SK-N-SH (cell line): ENCODE measurements at regions not wholly inside any gene's neighbourhood (a gene's known extent, or its start where the extent isn't known, plus 50 kb on each side); places are given as distances from the start of the nearest gene placed in this dataset.

ENCODE experiments used
- CTCF ChIA-PET: fragments of 300-600, 350-600 bp; formaldehyde crosslinking; extraction: SDS; loops from one replicate; lab custom pipeline; 2021; lab: Yijun Ruan, JAX
- POLR2A ChIA-PET: fragments of 350-600 bp; sonication (Branson Sonifier 250); formaldehyde crosslinking; extraction: SDS; loops from one replicate; lab custom pipeline; 2020; ENCODE audit warnings: antibody characterized with exemption, inconsistent platforms; lab: Yijun Ruan, JAX
- DNase-seq: peaks from one replicate; pipeline ENCODE4 v3.0.0; 2012
- H2AFZ ChIP-seq: fragments of 200-600 bp; sonication (generic); 2 replicates; pipeline ENCODE4 v1.8.1; 2016; ENCODE audit warnings: antibody characterized with exemption, mild to moderate bottlenecking, low read depth
- H3F3A ChIP-seq: fragments of 200-600 bp; sonication (generic); replicated peaks from 2 replicates; pipeline ENCODE3; 2016; ENCODE audit warnings: antibody characterized with exemption, mild to moderate bottlenecking; ENCODE audit not compliant: insufficient read depth
- H3K27ac ChIP-seq, 2 experiments: fragments of 200-500 bp in 1 of 2; fragments of 200-600 bp in 1 of 2; sonication (Bioruptor generic) in 1 of 2; sonication (generic), shearing (Covaris generic) in 1 of 2; 2 replicates each; pipeline versions ENCODE4 v1.5.1 to v1.6.1; 2014 to 2016; ENCODE audit warnings: low read depth in 2 of 2, inconsistent platforms in 1 of 2, low read length in 1 of 2, mild to moderate bottlenecking in 1 of 2, mixed read lengths in 1 of 2
- H3K27me3 ChIP-seq: fragments of 200-600 bp; sonication (generic), shearing (Covaris generic); 2 replicates; pipeline ENCODE4 v1.6.1; 2016; ENCODE audit warnings: mixed run types; ENCODE audit not compliant: insufficient read depth
- H3K36me3 ChIP-seq, 2 experiments: fragments of 200-500 bp in 1 of 2; fragments of 200-600 bp in 1 of 2; sonication (Bioruptor generic) in 1 of 2; sonication (generic) in 1 of 2; replicated peaks in 1 of 2; 2 replicates each; pipeline versions ENCODE3 to v1.5.1; 2014 to 2016; ENCODE audit warnings: low read length in 1 of 2, mild to moderate bottlenecking in 1 of 2; ENCODE audit not compliant: insufficient read depth in 2 of 2, control insufficient read depth in 1 of 2
- H3K4me1 ChIP-seq, 2 experiments: fragments of 200-500 bp in 1 of 2; fragments of 200-600 bp in 1 of 2; sonication (Bioruptor generic) in 1 of 2; sonication (generic), shearing (Covaris generic) in 1 of 2; 2 replicates each; pipeline versions ENCODE4 v1.5.1 to v1.6.1; 2014 to 2016; ENCODE audit warnings: low read depth in 1 of 2, low read length in 1 of 2, mixed run types in 1 of 2; ENCODE audit not compliant: insufficient read depth in 2 of 2, control insufficient read depth in 1 of 2
- H3K4me2 ChIP-seq: fragments of 200-600 bp; sonication (generic), shearing (Covaris generic); 2 replicates; pipeline ENCODE4 v1.6.1; 2017; ENCODE audit warnings: mixed run types
- H3K4me3 ChIP-seq, 2 experiments: fragments of 200-500 bp in 1 of 2; fragments of 200-600 bp in 1 of 2; sonication (Bioruptor generic) in 1 of 2; sonication (generic), shearing (Covaris generic) in 1 of 2; 2 replicates each; pipeline versions ENCODE4 v1.5.1 to v1.8.1; 2014 to 2016; ENCODE audit warnings: low read depth in 2 of 2, inconsistent platforms in 1 of 2, low read length in 1 of 2, mild to moderate bottlenecking in 1 of 2, mixed read lengths in 1 of 2, moderate library complexity in 1 of 2
- H3K79me2 ChIP-seq: fragments of 200-600 bp; sonication (generic); 2 replicates; pipeline ENCODE4 v1.8.1; 2017; ENCODE audit warnings: mild to moderate bottlenecking; ENCODE audit not compliant: insufficient read depth
- H3K9ac ChIP-seq: fragments of 200-600 bp; sonication (generic); 2 replicates; pipeline ENCODE4 v1.6.1; 2017; ENCODE audit warnings: mixed run types
- H3K9me2 ChIP-seq: fragments of 200-600 bp; sonication (generic); 2 replicates; pipeline ENCODE4 v1.6.1; 2017; ENCODE audit warnings: mixed run types
- H3K9me3 ChIP-seq: fragments of 200-600 bp; sonication (generic); 2 replicates; pipeline ENCODE4 v1.6.1; 2017; ENCODE audit warnings: mixed run types, mild to moderate bottlenecking, moderate library complexity
- H4K20me1 ChIP-seq: fragments of 200-600 bp; sonication (generic); 2 replicates; pipeline ENCODE4 v1.6.1; 2017; ENCODE audit warnings: mild to moderate bottlenecking, mixed run types; ENCODE audit not compliant: insufficient read depth
- CHD2 ChIP-seq: fragments of 150-350 bp; IDR thresholded peaks from 2 replicates; pipeline ENCODE4 v1.6.1; 2018; ENCODE audit warnings: low read length; ENCODE audit not compliant: partially characterized antibody
- CTCF ChIP-seq: fragments of 200-600 bp; sonication (generic); IDR thresholded peaks from 2 replicates; pipeline ENCODE4 v1.6.1; 2017; ENCODE audit warnings: antibody characterized with exemption, mild to moderate bottlenecking, moderate library complexity
- ELF1 ChIP-seq: IDR thresholded peaks from 2 replicates; pipeline ENCODE4 v1.4.0; 2012
- EP300 ChIP-seq, 2 experiments: IDR thresholded peaks; 2 replicates each; pipeline versions ENCODE4 v1.4.0 to v1.6.1; 2012; ENCODE audit warnings: borderline replicate concordance in 1 of 2, low read depth in 1 of 2, low read length in 1 of 2
- IRF3 ChIP-seq: fragments of 150-350 bp; IDR thresholded peaks from 2 replicates; pipeline ENCODE4 v1.6.1; 2016; ENCODE audit warnings: mild to moderate bottlenecking, low read depth, low read length
- JUND ChIP-seq: IDR thresholded peaks from 2 replicates; pipeline ENCODE4 v1.4.0; 2012
- MEF2A ChIP-seq: IDR thresholded peaks from 2 replicates; pipeline ENCODE4 v1.4.0; 2012; ENCODE audit warnings: low read depth, borderline replicate concordance
- MXI1 ChIP-seq: IDR thresholded peaks from 2 replicates; pipeline ENCODE4 v1.6.1; 2012; ENCODE audit warnings: mild to moderate bottlenecking, low read depth, low read length, improper control_type of control experiment
- NFIC ChIP-seq: IDR thresholded peaks from 2 replicates; pipeline ENCODE4 v1.4.0; 2012; ENCODE audit warnings: borderline replicate concordance
- PBX3 ChIP-seq: IDR thresholded peaks from 2 replicates; pipeline ENCODE4; 2012
- RAD21 ChIP-seq: IDR thresholded peaks from 2 replicates; pipeline ENCODE4 v1.6.1; 2012; ENCODE audit warnings: mild to moderate bottlenecking, low read length
- RCOR1 ChIP-seq: fragments of 150-350 bp; IDR thresholded peaks from 2 replicates; pipeline ENCODE4 v1.6.1; 2017; ENCODE audit warnings: antibody characterized with exemption, low read length
- REST ChIP-seq: IDR thresholded peaks from 2 replicates; pipeline ENCODE4 v1.6.1; 2012; ENCODE audit warnings: mild to moderate bottlenecking, low read depth, low read length, moderate library complexity
- RFX5 ChIP-seq: IDR thresholded peaks from 2 replicates; pipeline ENCODE4 v1.6.1; 2012; ENCODE audit warnings: mild to moderate bottlenecking, improper control_type of control experiment, low read length
- RXRA ChIP-seq: IDR thresholded peaks from 2 replicates; pipeline ENCODE4 v1.4.0; 2012; ENCODE audit warnings: low read depth, mild to moderate bottlenecking, borderline replicate concordance
- SIN3A ChIP-seq: IDR thresholded peaks from 2 replicates; pipeline ENCODE4 v1.6.1; 2012; ENCODE audit warnings: low read depth, mild to moderate bottlenecking, low read length, moderate library complexity, borderline replicate concordance
- TAF1 ChIP-seq: IDR thresholded peaks from 2 replicates; pipeline ENCODE4 v1.6.1; 2012; ENCODE audit warnings: low read depth, mild to moderate bottlenecking, low read length, moderate library complexity, borderline replicate concordance
- TCF12 ChIP-seq: IDR thresholded peaks from 2 replicates; pipeline ENCODE4 v1.4.0; 2012
- TEAD4 ChIP-seq: IDR thresholded peaks from 2 replicates; pipeline ENCODE4 v1.4.0; 2012; ENCODE audit warnings: mild to moderate bottlenecking, borderline replicate concordance; ENCODE audit not compliant: insufficient read depth
- USF1 ChIP-seq: IDR thresholded peaks from 2 replicates; pipeline ENCODE4 v1.4.0; 2012; ENCODE audit warnings: low read depth, borderline replicate concordance
- YY1 ChIP-seq: IDR thresholded peaks from 2 replicates; pipeline ENCODE4 v1.4.0; 2012; ENCODE audit warnings: low read depth, mild to moderate bottlenecking
- WGBS: methylation state at CpG from one replicate; pipeline ENCODE4 v1.1.6; 2017; ENCODE audit warnings: low lambda C conversion rate; 5-methylcytosine and 5-hydroxymethylcytosine counted together

GRCh38 chr1:81543764-81544163 is 257.0 kb upstream of the ADGRL2 start:
- Histone ChIP-seq H3K9ac (no peak overlapping the region), H3K36me3 (no peaks in the 10 kb centered on the region), H3K9me3 (no peaks in the 10 kb centered on the region), H2AFZ (no peak overlapping the region), H4K20me1 (no peaks in the 10 kb centered on the region), H3K27me3 (no peaks in the 10 kb centered on the region), H3K27ac (no peak overlapping the region), H3K4me1 (peaks cover 0 to 2% of the 10 kb centered on the region in 2 experiments; a peak in 2 of 4 replicates), H3K4me2 (no peak overlapping the region), H3F3A (no peaks in the 10 kb centered on the region), H3K4me3 (no peak overlapping the region), H3K9me2 (no peaks in the 10 kb centered on the region), H3K79me2 (no peaks in the 10 kb centered on the region)
- WGBS = 82% methylated on average over 6 of the region's 6 CpGs
- TF ChIP-seq PBX3 (no peak), TEAD4 (no peak), YY1 (no peak), USF1 (no peak), RCOR1 (no peak), TAF1 (no peak), JUND (no peak), NFIC (no peak), MXI1 (no peak), CHD2 (no peak), EP300 (IDR thresholded peaks at IDR 0.05; ENCODE audit: borderline replicate concordance in 1 of 2, low read depth in 1 of 2, low read length in 1 of 2) (no peak), RXRA (no peak), IRF3 (no peak), ELF1 (no peak), MEF2A (no peak), RAD21 (no peak)
- POLR2A ChIA-PET = no interaction called here
- CTCF ChIA-PET = no interaction called here
- DNase-seq = no peak

GRCh38 chr1:81542196-81542595 is 258.5 kb upstream of the ADGRL2 start:
- no peak overlapping the region for H3K4me2 ChIP-seq
- H3K9me3 ChIP-seq = no peaks in the 10 kb centered on the region
- H3K4me3 ChIP-seq = no peak overlapping the region
- H3F3A ChIP-seq = no peaks in the 10 kb centered on the region
- H4K20me1 ChIP-seq = no peaks in the 10 kb centered on the region
- ChIA-PET CTCF (no interaction called here), POLR2A (no interaction called here)
- H3K4me1 ChIP-seq = peaks cover 0 to 2% of the 10 kb centered on the region in 2 experiments; a peak in 2 of 4 replicates
- H3K27me3 ChIP-seq = no peaks in the 10 kb centered on the region
- no peak overlapping the region for H3K9ac ChIP-seq
- no peak overlapping the region for H3K27ac ChIP-seq
- no peaks in the 10 kb centered on the region for H3K36me3 ChIP-seq
- 81% methylated on average over 5 of the region's 5 CpGs for WGBS
- no peak overlapping the region for H2AFZ ChIP-seq
- no peaks in the 10 kb centered on the region for H3K9me2 ChIP-seq
- H3K79me2 ChIP-seq = no peaks in the 10 kb centered on the region
- no peak for DNase-seq
- no peak for TF ChIP-seq ELF1
- no peak for TF ChIP-seq CTCF
- TF ChIP-seq RFX5 = no peak
- no peak for TF ChIP-seq YY1
- TF ChIP-seq REST = no peak
- TF ChIP-seq TCF12 = no peak
- TF ChIP-seq RAD21 = no peak
- no peak for TF ChIP-seq IRF3
- no peak for TF ChIP-seq JUND
- TF ChIP-seq SIN3A = no peak
